ENCODE measurements at regions not wholly inside any gene's neighbourhood (a gene's known extent, or its start where the extent isn't known, plus 50 kb on each side); places are given as distances from the start of the nearest gene placed in this dataset.
"Not testable (repeated sequence)": the region's sequence is repeated elsewhere in the genome, so short reads cannot be mapped to it uniquely, and the experiment has no call there.

GRCh38 chr3:88876724-88877123 is 230.7 kb upstream of the EPHA3 start:
- H3K27ac ChIP-seq (ENCODE audit: low read depth, low read length), result no peak overlapping the region
- TF ChIP-seq CTCF (IDR thresholded peaks at IDR 0.05; ENCODE audit: low read depth, low read length), result no peak
- no peaks in the 10 kb centered on the region for H3K27me3 ChIP-seq (ENCODE audit: control insufficient read depth, insufficient read depth, low read length)
- no peak for DNase-seq (ENCODE audit: low read depth, low spot score)
- H3K9me3 ChIP-seq (ENCODE audit: control insufficient read depth, insufficient read depth, low read length), result no peaks in the 10 kb centered on the region
- CTCF ChIA-PET, result no interaction called here
- no peak overlapping the region for H3K4me3 ChIP-seq (ENCODE audit: low read depth, low read length)
- POLR2A ChIA-PET, result no interaction called here

GRCh38 chr3:88879905-88880304 is 227.5 kb upstream of the EPHA3 start:
- Histone ChIP-seq H3K27ac (ENCODE audit: low read depth, low read length) (no peak overlapping the region), H3K27me3 (ENCODE audit: control insufficient read depth, insufficient read depth, low read length) (no peaks in the 10 kb centered on the region), H3K9me3 (ENCODE audit: control insufficient read depth, insufficient read depth, low read length) (no peaks in the 10 kb centered on the region), H3K4me3 (ENCODE audit: low read depth, low read length) (no peak overlapping the region)
- ChIA-PET CTCF (no interaction called here), POLR2A (no interaction called here)
- DNase-seq (ENCODE audit: low read depth, low spot score), result no peak
- no peak for TF ChIP-seq CTCF (IDR thresholded peaks at IDR 0.05; ENCODE audit: low read depth, low read length)

- H3K27ac ChIP-seq (ENCODE audit: low read depth, low read length), result no peak overlapping the region
- CTCF ChIA-PET, result no interaction called here
- TF ChIP-seq CTCF (IDR thresholded peaks at IDR 0.05; ENCODE audit: low read depth, low read length), result no peak
- POLR2A ChIA-PET, result no interaction called here
- H3K27me3 ChIP-seq (ENCODE audit: control insufficient read depth, insufficient read depth, low read length), result no peaks in the 10 kb centered on the region
- no peak overlapping the region for H3K4me3 ChIP-seq (ENCODE audit: low read depth, low read length)
- DNase-seq (ENCODE audit: low read depth, low spot score), result no peak
- no peaks in the 10 kb centered on the region; the same call in 1 of the 2 replicates for H3K9me3 ChIP-seq (ENCODE audit: control insufficient read depth, insufficient read depth, low read length)
Observed at GRCh38 chr3:88882121-88882520, 225.3 kb upstream of the EPHA3 start.

GRCh38 chr3:88886624-88887023 is 220.8 kb upstream of the EPHA3 start:
- H3K4me3 ChIP-seq (ENCODE audit: low read depth, low read length); H3K27ac ChIP-seq (ENCODE audit: low read depth, low read length); DNase-seq (ENCODE audit: low read depth, low spot score); H3K9me3 ChIP-seq (ENCODE audit: control insufficient read depth, insufficient read depth, low read length); POLR2A ChIA-PET; CTCF ChIA-PET; H3K27me3 ChIP-seq (ENCODE audit: control insufficient read depth, insufficient read depth, low read length): not testable (repeated sequence)

- TF ChIP-seq CTCF (IDR thresholded peaks at IDR 0.05; ENCODE audit: low read depth, low read length), result no peak
- no peak for DNase-seq (ENCODE audit: low read depth, low spot score)
- H3K27ac ChIP-seq (ENCODE audit: low read depth, low read length), result no peak overlapping the region
- no peak overlapping the region for H3K4me3 ChIP-seq (ENCODE audit: low read depth, low read length)
- no peaks in the 10 kb centered on the region for H3K9me3 ChIP-seq (ENCODE audit: control insufficient read depth, insufficient read depth, low read length)
- no peaks in the 10 kb centered on the region for H3K27me3 ChIP-seq (ENCODE audit: control insufficient read depth, insufficient read depth, low read length)
- CTCF ChIA-PET, result no interaction called here
- POLR2A ChIA-PET, result no interaction called here
Observed at GRCh38 chr3:88896026-88896425, 211.4 kb upstream of the EPHA3 start.

GRCh38 chr3:88912294-88912877 is 195.0 kb upstream of the EPHA3 start:
- no peaks in the 10 kb centered on the region for H3K27me3 ChIP-seq (ENCODE audit: control insufficient read depth, insufficient read depth, low read length)
- no peak for DNase-seq (ENCODE audit: low read depth, low spot score)
- no peak overlapping the region for H3K4me3 ChIP-seq (ENCODE audit: low read depth, low read length)
- no peak for TF ChIP-seq CTCF (IDR thresholded peaks at IDR 0.05; ENCODE audit: low read depth, low read length)
- no peak overlapping the region for H3K27ac ChIP-seq (ENCODE audit: low read depth, low read length)
- no peaks in the 10 kb centered on the region for H3K9me3 ChIP-seq (ENCODE audit: control insufficient read depth, insufficient read depth, low read length)
- POLR2A ChIA-PET, result no interaction called here
- CTCF ChIA-PET, result no interaction called here

All from AG04450 (cell line).